Fibroblast of lung (primary cell): ENCODE measurements at regions not wholly inside any gene's neighbourhood (a gene's known extent, or its start where the extent isn't known, plus 50 kb on each side); places are given as distances from the start of the nearest gene placed in this dataset.

Experiments
- DNase-seq, 2 donors: peaks; one replicate each; pipeline versions ENCODE4 v3.0.0 to v3.0.0-alpha.2; 2010; ENCODE audit warnings: low read depth in 2 of 2
- H2AFZ ChIP-seq: 2 replicates; pipeline ENCODE4 v1.5.1; 2012; ENCODE audit warnings: low read length, control low read depth, inconsistent platforms
- H3K27ac ChIP-seq: 2 replicates; pipeline ENCODE4 v1.5.1; 2011; ENCODE audit warnings: low read length, control low read depth; ENCODE audit not compliant: insufficient read depth
- H3K27me3 ChIP-seq: 2 replicates; pipeline ENCODE4 v1.5.1; 2011; ENCODE audit warnings: mild to moderate bottlenecking, low read length; ENCODE audit not compliant: control insufficient read depth, insufficient read depth
- H3K36me3 ChIP-seq: 2 replicates; pipeline ENCODE4 v1.5.1; 2011; ENCODE audit warnings: low read length; ENCODE audit not compliant: control insufficient read depth, insufficient read depth
- H3K4me1 ChIP-seq: 2 replicates; pipeline ENCODE4 v1.5.1; 2011; ENCODE audit warnings: low read length; ENCODE audit not compliant: control insufficient read depth, insufficient read depth; ENCODE audit errors: extremely low read depth
- H3K4me2 ChIP-seq: 2 replicates; pipeline ENCODE4 v1.5.1; 2011; ENCODE audit warnings: low read length, control low read depth; ENCODE audit not compliant: insufficient read depth; ENCODE audit errors: extremely low read depth
- H3K4me3 ChIP-seq, 4 experiments: fragments of 200-600 bp in 1 of 4; sonication (generic) in 1 of 4; replicated peaks in 1 of 4; 2 replicates each; pipeline ENCODE4 v1.5.1; 2011 to 2016; ENCODE audit warnings: low read length in 4 of 4, low read depth in 3 of 4, mild to moderate bottlenecking in 3 of 4, control low read depth in 2 of 4, inconsistent platforms in 1 of 4, mixed read lengths in 1 of 4; ENCODE audit not compliant: insufficient read depth in 1 of 4; ENCODE audit errors: control extremely low read depth in 1 of 4
- H3K79me2 ChIP-seq: 2 replicates; pipeline ENCODE4 v1.5.1; 2012; ENCODE audit warnings: mild to moderate bottlenecking, low read length, inconsistent platforms; ENCODE audit not compliant: control insufficient read depth, insufficient read depth
- H3K9ac ChIP-seq: 2 replicates; pipeline ENCODE4 v1.5.1; 2011; ENCODE audit warnings: mild to moderate bottlenecking, low read length, control low read depth; ENCODE audit not compliant: insufficient read depth
- H3K9me3 ChIP-seq: 2 replicates; pipeline ENCODE4 v1.5.1; 2012; ENCODE audit warnings: low read depth, low read length; ENCODE audit not compliant: control insufficient read depth, insufficient read depth
- H4K20me1 ChIP-seq: 2 replicates; pipeline ENCODE4 v1.5.1; 2011; ENCODE audit warnings: low read length; ENCODE audit not compliant: control insufficient read depth, insufficient read depth; ENCODE audit errors: extremely low read depth
- CTCF ChIP-seq, 2 donors: IDR thresholded peaks in 1 of 2; conservative IDR thresholded peaks in 1 of 2; 1 replicate in 1 of 2; 2 replicates in 1 of 2; pipeline ENCODE4 v1.5.1; 2011 to 2012; ENCODE audit warnings: low read length in 2 of 2, control low read depth in 1 of 2, inconsistent platforms in 1 of 2, low read depth in 1 of 2, mild to moderate bottlenecking in 1 of 2
- EZH2 ChIP-seq: IDR thresholded peaks from 2 replicates; pipeline ENCODE4 v1.5.1; 2012; ENCODE audit warnings: low read length, control low read depth, mild to moderate bottlenecking; ENCODE audit errors: missing control alignments

GRCh38 chr14:28294834-28295440, 471.6 kb upstream of the FOXG1 start:
- no peaks in the 10 kb centered on the region for H3K4me1 ChIP-seq
- no peak overlapping the region for H2AFZ ChIP-seq
- no peaks in the 10 kb centered on the region for H3K79me2 ChIP-seq
- no peaks in the 10 kb centered on the region for H3K9me3 ChIP-seq
- H3K36me3 ChIP-seq = no peaks in the 10 kb centered on the region
- no peak overlapping the region for H3K4me2 ChIP-seq
- no peak overlapping the region for H3K9ac ChIP-seq
- DNase-seq = peak; percentile 22 to 63
- no peaks in the 10 kb centered on the region for H4K20me1 ChIP-seq
- no peak overlapping the region for H3K27ac ChIP-seq
- no peaks in the 10 kb centered on the region for H3K27me3 ChIP-seq
- TF ChIP-seq EZH2 (no peak), CTCF (conservative IDR thresholded peaks at IDR 0.05 in 1 of 2, IDR thresholded peaks at IDR 0.05 in 1 of 2; ENCODE audit: low read depth in 1 of 2, low read length in 2 of 2) (no peak)
- H3K4me3 ChIP-seq = no peak overlapping the region

GRCh38 chr14:28297559-28297958, 469.0 kb upstream of the FOXG1 start:
- no peak overlapping the region for H3K9ac ChIP-seq
- TF ChIP-seq EZH2 = no peak
- TF ChIP-seq CTCF (conservative IDR thresholded peaks at IDR 0.05 in 1 of 2, IDR thresholded peaks at IDR 0.05 in 1 of 2; ENCODE audit: low read depth in 1 of 2, low read length in 2 of 2) = no peak
- no peaks in the 10 kb centered on the region for H3K27me3 ChIP-seq

GRCh38 chr14:28298156-28298555, 468.4 kb upstream of the FOXG1 start:
- Histone ChIP-seq H3K79me2 (no peaks in the 10 kb centered on the region), H3K27ac (no peak overlapping the region), H2AFZ (no peak overlapping the region), H3K9me3 (no peaks in the 10 kb centered on the region), H3K4me1 (no peaks in the 10 kb centered on the region), H4K20me1 (no peaks in the 10 kb centered on the region), H3K4me3 (no peak overlapping the region), H3K36me3 (no peaks in the 10 kb centered on the region), H3K4me2 (no peak overlapping the region), H3K27me3 (no peaks in the 10 kb centered on the region), H3K9ac (no peak overlapping the region)
- TF ChIP-seq CTCF (conservative IDR thresholded peaks at IDR 0.05 in 1 of 2, IDR thresholded peaks at IDR 0.05 in 1 of 2; ENCODE audit: low read depth in 1 of 2, low read length in 2 of 2) = no peak
- no peak for TF ChIP-seq EZH2
- DNase-seq = peak in 1 of 2 donors; percentile 65

More at GRCh38 chr14:28297559-28297958, 469.0 kb upstream of the FOXG1 start:
- Histone ChIP-seq H3K36me3 (no peaks in the 10 kb centered on the region), H3K27ac (no peak overlapping the region), H2AFZ (no peak overlapping the region), H3K4me1 (no peaks in the 10 kb centered on the region), H3K9me3 (no peaks in the 10 kb centered on the region), H3K4me3 (no peak overlapping the region), H3K79me2 (no peaks in the 10 kb centered on the region), H4K20me1 (no peaks in the 10 kb centered on the region), H3K4me2 (no peak overlapping the region)
- DNase-seq = peak in 1 of 2 donors; percentile 63
